A673 (cell line): ENCODE measurements at regions not wholly inside any gene's neighbourhood (a gene's known extent, or its start where the extent isn't known, plus 50 kb on each side); places are given as distances from the start of the nearest gene placed in this dataset.
"Not testable (repeated sequence)": the region's sequence is repeated elsewhere in the genome, so short reads cannot be mapped to it uniquely, and the experiment has no call there.

ENCODE experiments used
- BruUV-seq: library from RNA; stranded (reverse); fragments of 400-500 nt; replicated peaks from 2 replicates; lab custom pipeline; 2021; lab: Mats Ljungman, UMichigan
- CTCF ChIA-PET: fragments of 300-600 bp; sonication (Branson Sonifier 250); formaldehyde crosslinking; loops from one replicate; lab custom pipeline; 2022; ENCODE audit warnings: antibody characterized with exemption; lab: Charles Lee
- POLR2A ChIA-PET: fragments of 300-600 bp; sonication (Branson Sonifier 250); formaldehyde crosslinking; loops from one replicate; lab custom pipeline; 2022; ENCODE audit warnings: antibody characterized with exemption; ENCODE audit not compliant: low non-redundant PET; lab: Charles Lee
- DNase-seq: peaks from one replicate; pipeline ENCODE4 v3.0.0-alpha.2; 2015; ENCODE audit warnings: low spot score
- H3K27ac ChIP-seq: fragments of 200-600 bp; sonication (generic); 2 replicates; pipeline ENCODE4 v1.5.1; 2016; ENCODE audit warnings: mixed run types, low read depth, mild to moderate bottlenecking, mixed read lengths, antibody characterized with exemption, low read length; ENCODE audit not compliant: poor library complexity, severe bottlenecking
- H3K27me3 ChIP-seq: fragments of 200-600 bp; sonication (generic); replicated peaks from 2 replicates; pipeline ENCODE4 v1.6.1; 2017; ENCODE audit warnings: mixed run types, low read depth, mild to moderate bottlenecking, mixed read lengths, antibody characterized with exemption, low read length; ENCODE audit not compliant: insufficient read depth, poor library complexity
- H3K36me3 ChIP-seq: fragments of 200-600 bp; sonication (generic); 2 replicates; pipeline ENCODE4 v1.6.1; 2016; ENCODE audit warnings: mixed run types, mild to moderate bottlenecking, mixed read lengths, antibody characterized with exemption, low read length; ENCODE audit not compliant: insufficient read depth, poor library complexity, severe bottlenecking
- H3K4me1 ChIP-seq: fragments of 200-600 bp; sonication (generic); 2 replicates; pipeline ENCODE4 v1.6.1; 2017; ENCODE audit warnings: mixed run types, mild to moderate bottlenecking, mixed read lengths, antibody characterized with exemption, low read length; ENCODE audit not compliant: insufficient read depth, poor library complexity, severe bottlenecking
- H3K4me3 ChIP-seq: fragments of 200-600 bp; sonication (generic); 2 replicates; pipeline ENCODE4 v1.5.1; 2016; ENCODE audit warnings: low read depth, mixed run types, mild to moderate bottlenecking, mixed read lengths, low read length; ENCODE audit not compliant: poor library complexity, severe bottlenecking
- H3K9me3 ChIP-seq: fragments of 200-600 bp; sonication (generic); 2 replicates; pipeline ENCODE4 v1.6.1; 2016; ENCODE audit warnings: mixed run types, low read depth, mild to moderate bottlenecking, mixed read lengths, antibody characterized with exemption, low read length; ENCODE audit not compliant: poor library complexity, severe bottlenecking
- CTCF ChIP-seq: fragments of 300-800, 200-600 bp; sonication (generic); conservative IDR thresholded peaks from 2 replicates; pipeline ENCODE4 v1.5.1; 2017; ENCODE audit warnings: low read depth, mild to moderate bottlenecking, antibody characterized with exemption, low read length, moderate library complexity, mixed read lengths
- EZH2 ChIP-seq: fragments of 200-600 bp; sonication (generic); IDR thresholded peaks from 2 replicates; pipeline ENCODE4 v1.6.1; 2017; ENCODE audit warnings: borderline replicate concordance, low read depth, mild to moderate bottlenecking, mixed read lengths, antibody characterized with exemption, low read length; ENCODE audit not compliant: poor library complexity, severe bottlenecking
- intact Hi-C: fragments of 100-400 bp; cut with micrococcal nuclease; formaldehyde crosslinking; loops from one replicate; pipeline ENCODE4 v1.10.0; 2022; ENCODE audit not compliant: unreplicated experiment

- BruUV-seq, result no TSS peak
- intact Hi-C loops, result no loop called here
- DNase-seq, result peak; percentile 1
- TF ChIP-seq EZH2, result no peak
- no peak for TF ChIP-seq CTCF
- POLR2A ChIA-PET, result no interaction called here
- H3K36me3 ChIP-seq, result no peaks in the 10 kb centered on the region
- no peaks in the 10 kb centered on the region for H3K27me3 ChIP-seq
- no peaks in the 10 kb centered on the region for H3K9me3 ChIP-seq
- H3K4me3 ChIP-seq, result no peak overlapping the region
- no peak overlapping the region for H3K27ac ChIP-seq
- H3K4me1 ChIP-seq, result no peaks in the 10 kb centered on the region
- CTCF ChIA-PET, result no interaction called here
These were observed 271.5 kb upstream of the TMC3 start for GRCh38 chr15:81645470-81645869.

- Histone ChIP-seq H3K36me3 (no peaks in the 10 kb centered on the region), H3K9me3 (no peaks in the 10 kb centered on the region), H3K27ac (no peak overlapping the region), H3K4me1 (no peaks in the 10 kb centered on the region), H3K27me3 (no peaks in the 10 kb centered on the region), H3K4me3 (no peak overlapping the region)
- POLR2A ChIA-PET, result no interaction called here
- no peak for TF ChIP-seq EZH2
- no peak for TF ChIP-seq CTCF
- intact Hi-C loops, result no loop called here
- CTCF ChIA-PET, result no interaction called here
- DNase-seq, result no peak
- no TSS peak for BruUV-seq
These were observed 269.8 kb upstream of the TMC3 start for GRCh38 chr15:81643771-81644170.

- Histone ChIP-seq H3K9me3 (no peaks in the 10 kb centered on the region), H3K27ac (no peak overlapping the region), H3K36me3 (no peaks in the 10 kb centered on the region), H3K27me3 (no peaks in the 10 kb centered on the region), H3K4me3 (no peak overlapping the region), H3K4me1 (no peaks in the 10 kb centered on the region)
- BruUV-seq, result no TSS peak
- no peak for DNase-seq
- POLR2A ChIA-PET, result no interaction called here
- no peak for TF ChIP-seq CTCF
- CTCF ChIA-PET, result no interaction called here
- intact Hi-C loops, result no loop called here
These were observed 268.5 kb upstream of the TMC3 start for GRCh38 chr15:81642451-81642990.

- H3K4me1 ChIP-seq, intact Hi-C loops, H3K27me3 ChIP-seq, BruUV-seq, H3K4me3 ChIP-seq, DNase-seq, H3K36me3 ChIP-seq, POLR2A ChIA-PET, H3K9me3 ChIP-seq, CTCF ChIA-PET, H3K27ac ChIP-seq: not testable (repeated sequence)
These were observed 262.1 kb upstream of the TMC3 start for GRCh38 chr15:81636064-81636463.
